ENCODE measurements at regions not wholly inside any gene's neighbourhood (a gene's known extent, or its start where the extent isn't known, plus 50 kb on each side); places are given as distances from the start of the nearest gene placed in this dataset.

- no peak overlapping the region for H3K4me3 ChIP-seq (ENCODE audit: low read length)
- no peak overlapping the region for H3K9ac ChIP-seq (ENCODE audit: low read length)
- DNase-seq (ENCODE audit: low read depth) = no peak
Observed at GRCh38 chr12:91964501-91964900, 181.1 kb downstream of the BTG1 start.

GRCh38 chr12:91959220-91959619, 186.4 kb downstream of the BTG1 start:
- no peaks in the 10 kb centered on the region for H3K27me3 ChIP-seq (replicated peaks; ENCODE audit: control insufficient read depth, insufficient read depth, low read length)
- H3K9me3 ChIP-seq (ENCODE audit: control insufficient read depth, low read length) = no peaks in the 10 kb centered on the region
- no peak for DNase-seq (ENCODE audit: low read depth)
- no peaks in the 10 kb centered on the region for H3K36me3 ChIP-seq (ENCODE audit: control insufficient read depth, insufficient read depth, low read length, severe bottlenecking)
- no peaks in the 10 kb centered on the region for H3K4me1 ChIP-seq (ENCODE audit: control insufficient read depth, insufficient read depth, low read length)
- H3K4me3 ChIP-seq (ENCODE audit: low read length) = no peak overlapping the region
- no peak overlapping the region for H3K9ac ChIP-seq (ENCODE audit: low read length)

More at GRCh38 chr12:91964501-91964900, 181.1 kb downstream of the BTG1 start:
- no peaks in the 10 kb centered on the region for H3K27me3 ChIP-seq (replicated peaks; ENCODE audit: control insufficient read depth, insufficient read depth, low read length)
- H3K4me1 ChIP-seq (ENCODE audit: control insufficient read depth, insufficient read depth, low read length) = peaks cover 6% of the 10 kb centered on the region
- H3K9me3 ChIP-seq (ENCODE audit: control insufficient read depth, low read length) = no peaks in the 10 kb centered on the region
- H3K36me3 ChIP-seq (ENCODE audit: control insufficient read depth, insufficient read depth, low read length, severe bottlenecking) = no peaks in the 10 kb centered on the region

GRCh38 chr12:91958816-91959215, 186.8 kb downstream of the BTG1 start:
- Histone ChIP-seq H3K9ac (ENCODE audit: low read length) (no peak overlapping the region), H3K4me1 (ENCODE audit: control insufficient read depth, insufficient read depth, low read length) (no peaks in the 10 kb centered on the region), H3K36me3 (ENCODE audit: control insufficient read depth, insufficient read depth, low read length, severe bottlenecking) (no peaks in the 10 kb centered on the region), H3K4me3 (ENCODE audit: low read length) (no peak overlapping the region), H3K9me3 (ENCODE audit: control insufficient read depth, low read length) (no peaks in the 10 kb centered on the region), H3K27me3 (replicated peaks; ENCODE audit: control insufficient read depth, insufficient read depth, low read length) (no peaks in the 10 kb centered on the region)
- peak; percentile 64 for DNase-seq (ENCODE audit: low read depth)

DNA sequence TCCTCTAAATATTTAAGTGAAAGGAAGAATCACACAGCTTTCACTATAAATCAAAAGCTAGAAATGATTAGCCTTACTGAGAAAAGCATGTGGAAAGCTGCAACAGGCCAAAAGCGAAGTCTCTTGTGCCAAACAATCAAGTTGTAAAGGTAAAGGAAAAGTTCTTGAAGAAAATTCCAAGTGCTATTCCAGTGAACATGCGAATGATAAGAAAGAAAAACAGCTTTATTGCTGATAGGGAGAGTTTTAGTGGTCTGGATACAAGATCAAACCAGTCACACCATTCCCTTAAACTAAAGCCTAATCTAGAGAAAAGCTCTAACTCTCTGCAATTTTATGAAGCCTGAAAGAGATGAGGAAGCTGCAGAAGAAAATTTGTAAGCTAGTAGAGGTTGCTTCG, 190.9 kb downstream of the BTG1 start:
- Histone ChIP-seq H3K36me3 (ENCODE audit: control insufficient read depth, insufficient read depth, low read length, severe bottlenecking) (no peaks in the 10 kb centered on the region), H3K4me1 (ENCODE audit: control insufficient read depth, insufficient read depth, low read length) (no peaks in the 10 kb centered on the region), H3K9me3 (ENCODE audit: control insufficient read depth, low read length) (no peaks in the 10 kb centered on the region), H3K9ac (ENCODE audit: low read length) (no peak overlapping the region), H3K27me3 (replicated peaks; ENCODE audit: control insufficient read depth, insufficient read depth, low read length) (no peaks in the 10 kb centered on the region), H3K4me3 (ENCODE audit: low read length) (no peak overlapping the region)
- no peak for DNase-seq (ENCODE audit: low read depth)

DNA sequence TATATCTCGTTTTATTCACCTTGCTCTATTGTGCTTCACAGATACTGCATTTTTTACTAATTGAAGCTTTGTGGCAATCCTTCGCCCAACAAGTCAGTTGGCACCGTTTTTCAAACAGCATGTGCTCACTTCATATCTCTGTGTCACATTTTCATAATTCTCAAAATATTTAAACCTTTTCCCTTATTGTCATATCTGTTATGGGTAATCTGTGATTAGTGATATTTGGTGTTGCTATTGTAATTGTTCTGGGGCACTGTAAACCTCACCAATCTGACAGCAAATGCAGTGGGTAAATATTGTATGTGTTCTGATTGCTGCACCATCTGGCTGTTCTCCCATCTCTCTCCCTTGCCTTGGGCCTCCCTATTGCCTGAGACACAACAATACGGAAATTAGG, 191.3 kb downstream of the BTG1 start:
- DNase-seq (ENCODE audit: low read depth) = no peak
- H3K36me3 ChIP-seq (ENCODE audit: control insufficient read depth, insufficient read depth, low read length, severe bottlenecking) = no peaks in the 10 kb centered on the region
- no peaks in the 10 kb centered on the region for H3K27me3 ChIP-seq (replicated peaks; ENCODE audit: control insufficient read depth, insufficient read depth, low read length)
- H3K4me1 ChIP-seq (ENCODE audit: control insufficient read depth, insufficient read depth, low read length) = no peaks in the 10 kb centered on the region
- no peak overlapping the region for H3K4me3 ChIP-seq (ENCODE audit: low read length)
- H3K9ac ChIP-seq (ENCODE audit: low read length) = no peak overlapping the region
- no peaks in the 10 kb centered on the region for H3K9me3 ChIP-seq (ENCODE audit: control insufficient read depth, low read length)

DNA sequence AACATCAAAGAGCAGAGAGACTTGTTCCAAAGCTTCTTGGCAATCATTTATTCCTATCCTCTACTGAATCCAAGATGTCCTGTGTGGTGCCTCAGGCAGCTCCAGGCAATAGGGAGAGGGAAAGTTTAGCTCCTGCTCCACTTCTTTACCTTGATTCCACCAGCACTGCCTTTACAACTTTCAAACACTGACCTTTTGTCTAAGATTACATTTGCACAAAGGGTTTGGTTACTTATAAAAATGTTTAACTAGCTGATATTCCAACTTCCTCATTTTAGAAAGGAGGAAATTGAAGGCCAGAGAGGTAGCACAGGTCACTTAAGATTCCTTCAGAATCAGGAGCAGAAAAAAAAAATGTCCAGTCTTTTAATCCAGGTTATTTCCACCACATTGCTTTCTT, 192.7 kb downstream of the BTG1 start:
- no peak overlapping the region for H3K9ac ChIP-seq (ENCODE audit: low read length)
- H3K27me3 ChIP-seq (replicated peaks; ENCODE audit: control insufficient read depth, insufficient read depth, low read length) = no peaks in the 10 kb centered on the region
- H3K36me3 ChIP-seq (ENCODE audit: control insufficient read depth, insufficient read depth, low read length, severe bottlenecking) = no peaks in the 10 kb centered on the region
- no peaks in the 10 kb centered on the region for H3K9me3 ChIP-seq (ENCODE audit: control insufficient read depth, low read length)
- no peak overlapping the region for H3K4me3 ChIP-seq (ENCODE audit: low read length)
- DNase-seq (ENCODE audit: low read depth) = no peak
- no peaks in the 10 kb centered on the region for H3K4me1 ChIP-seq (ENCODE audit: control insufficient read depth, insufficient read depth, low read length)

GRCh38 chr12:91951571-91951970, 194.1 kb downstream of the BTG1 start:
- Histone ChIP-seq H3K9me3 (ENCODE audit: control insufficient read depth, low read length) (no peaks in the 10 kb centered on the region), H3K9ac (ENCODE audit: low read length) (no peak overlapping the region), H3K36me3 (ENCODE audit: control insufficient read depth, insufficient read depth, low read length, severe bottlenecking) (no peaks in the 10 kb centered on the region), H3K27me3 (replicated peaks; ENCODE audit: control insufficient read depth, insufficient read depth, low read length) (no peaks in the 10 kb centered on the region), H3K4me1 (ENCODE audit: control insufficient read depth, insufficient read depth, low read length) (no peaks in the 10 kb centered on the region), H3K4me3 (ENCODE audit: low read length) (no peak overlapping the region)
- peak; percentile 4 for DNase-seq (ENCODE audit: low read depth)

DNA sequence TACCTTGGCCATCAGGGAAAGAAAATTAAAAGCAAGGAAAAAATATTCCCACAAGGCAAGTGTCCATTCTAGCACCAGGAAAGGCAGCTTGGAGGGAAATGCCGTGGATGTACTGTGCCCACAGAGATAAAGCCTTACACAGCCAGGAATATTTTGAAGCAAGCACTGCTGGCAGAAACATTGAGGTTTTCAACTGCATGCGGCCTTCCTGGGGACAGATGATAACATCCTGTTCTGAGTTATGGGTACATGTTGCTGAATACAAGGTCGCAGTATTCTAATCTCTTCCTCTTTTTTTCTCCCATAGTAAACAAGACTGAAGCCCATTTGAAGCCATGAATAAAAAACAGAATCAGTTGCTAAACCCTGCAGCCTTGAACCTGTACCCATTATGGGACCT, 197.1 kb downstream of the BTG1 start:
- no peak overlapping the region for H3K9ac ChIP-seq (ENCODE audit: low read length)
- no peak for DNase-seq (ENCODE audit: low read depth)
- H3K4me1 ChIP-seq (ENCODE audit: control insufficient read depth, insufficient read depth, low read length) = no peaks in the 10 kb centered on the region
- no peaks in the 10 kb centered on the region for H3K36me3 ChIP-seq (ENCODE audit: control insufficient read depth, insufficient read depth, low read length, severe bottlenecking)
- H3K27me3 ChIP-seq (replicated peaks; ENCODE audit: control insufficient read depth, insufficient read depth, low read length) = no peaks in the 10 kb centered on the region
- H3K4me3 ChIP-seq (ENCODE audit: low read length) = no peak overlapping the region
- no peaks in the 10 kb centered on the region for H3K9me3 ChIP-seq (ENCODE audit: control insufficient read depth, low read length)

- Histone ChIP-seq H3K27me3 (replicated peaks; ENCODE audit: control insufficient read depth, insufficient read depth, low read length) (no peaks in the 10 kb centered on the region), H3K9ac (ENCODE audit: low read length) (no peak overlapping the region), H3K4me3 (ENCODE audit: low read length) (no peak overlapping the region), H3K9me3 (ENCODE audit: control insufficient read depth, low read length) (no peaks in the 10 kb centered on the region), H3K4me1 (ENCODE audit: control insufficient read depth, insufficient read depth, low read length) (no peaks in the 10 kb centered on the region), H3K36me3 (ENCODE audit: control insufficient read depth, insufficient read depth, low read length, severe bottlenecking) (no peaks in the 10 kb centered on the region)
- DNase-seq (ENCODE audit: low read depth) = no peak
Observed at GRCh38 chr12:91947459-91947858, 198.2 kb downstream of the BTG1 start.

GRCh38 chr12:91944637-91945036, 201.0 kb downstream of the BTG1 start:
- no peaks in the 10 kb centered on the region for H3K36me3 ChIP-seq (ENCODE audit: control insufficient read depth, insufficient read depth, low read length, severe bottlenecking)
- H3K27me3 ChIP-seq (replicated peaks; ENCODE audit: control insufficient read depth, insufficient read depth, low read length) = no peaks in the 10 kb centered on the region
- H3K9me3 ChIP-seq (ENCODE audit: control insufficient read depth, low read length) = no peaks in the 10 kb centered on the region
- no peak overlapping the region for H3K4me3 ChIP-seq (ENCODE audit: low read length)
- no peak for DNase-seq (ENCODE audit: low read depth)
- H3K4me1 ChIP-seq (ENCODE audit: control insufficient read depth, insufficient read depth, low read length) = no peaks in the 10 kb centered on the region
- H3K9ac ChIP-seq (ENCODE audit: low read length) = no peak overlapping the region

DNA sequence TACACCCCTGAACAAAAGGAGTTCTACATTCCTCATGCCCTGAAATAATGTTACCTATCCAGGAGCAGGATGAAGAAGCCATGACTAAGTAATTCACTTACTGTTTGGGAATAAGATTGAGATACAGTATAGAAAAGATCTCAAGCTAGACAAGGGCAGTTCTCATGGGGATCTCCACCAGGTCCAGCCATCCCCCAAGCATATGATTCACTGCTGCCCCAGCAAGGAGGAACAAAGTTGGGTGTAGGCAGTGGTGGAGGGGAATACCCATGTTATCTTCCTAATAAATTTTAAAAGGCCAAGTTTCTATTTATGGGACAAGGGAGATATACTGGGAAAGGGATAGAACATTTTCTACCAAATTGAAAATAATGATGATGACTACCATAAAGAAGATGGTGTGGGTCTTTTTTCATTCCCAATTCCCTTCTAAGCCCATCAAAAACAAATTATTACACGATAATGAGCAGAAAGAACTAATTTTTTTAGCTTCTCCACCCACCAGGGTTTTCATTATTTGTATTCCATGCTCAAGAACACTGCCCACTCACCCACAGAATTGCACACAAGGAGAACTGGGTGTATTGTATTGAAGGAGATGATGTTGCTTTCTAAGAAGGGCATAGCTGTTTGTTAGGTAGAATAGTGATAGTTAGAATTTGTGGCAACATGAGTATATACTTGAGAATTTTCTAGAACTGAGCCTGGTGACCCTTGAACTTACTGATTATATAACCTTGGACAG, 204.6 kb downstream of the BTG1 start:
- Histone ChIP-seq H3K9me3 (ENCODE audit: control insufficient read depth, low read length) (no peaks in the 10 kb centered on the region), H3K27me3 (replicated peaks; ENCODE audit: control insufficient read depth, insufficient read depth, low read length) (no peaks in the 10 kb centered on the region), H3K36me3 (ENCODE audit: control insufficient read depth, insufficient read depth, low read length, severe bottlenecking) (no peaks in the 10 kb centered on the region), H3K4me1 (ENCODE audit: control insufficient read depth, insufficient read depth, low read length) (no peaks in the 10 kb centered on the region), H3K4me3 (ENCODE audit: low read length) (no peak overlapping the region), H3K9ac (ENCODE audit: low read length) (no peak overlapping the region)
- DNase-seq (ENCODE audit: low read depth) = no peak

- Histone ChIP-seq H3K4me1 (ENCODE audit: control insufficient read depth, insufficient read depth, low read length) (no peaks in the 10 kb centered on the region), H3K36me3 (ENCODE audit: control insufficient read depth, insufficient read depth, low read length, severe bottlenecking) (no peaks in the 10 kb centered on the region), H3K9me3 (ENCODE audit: control insufficient read depth, low read length) (no peaks in the 10 kb centered on the region), H3K4me3 (ENCODE audit: low read length) (no peak overlapping the region), H3K9ac (ENCODE audit: low read length) (no peak overlapping the region), H3K27me3 (replicated peaks; ENCODE audit: control insufficient read depth, insufficient read depth, low read length) (no peaks in the 10 kb centered on the region)
- no peak for DNase-seq (ENCODE audit: low read depth)
Observed at GRCh38 chr12:91940322-91940721, 205.3 kb downstream of the BTG1 start.
